ENCODE measurements at regions not wholly inside any gene's neighbourhood (a gene's known extent, or its start where the extent isn't known, plus 50 kb on each side); places are given as distances from the start of the nearest gene placed in this dataset.
A peak's percentile ranks its signal among the peaks of the same experiment; 100 is the strongest.

DNA sequence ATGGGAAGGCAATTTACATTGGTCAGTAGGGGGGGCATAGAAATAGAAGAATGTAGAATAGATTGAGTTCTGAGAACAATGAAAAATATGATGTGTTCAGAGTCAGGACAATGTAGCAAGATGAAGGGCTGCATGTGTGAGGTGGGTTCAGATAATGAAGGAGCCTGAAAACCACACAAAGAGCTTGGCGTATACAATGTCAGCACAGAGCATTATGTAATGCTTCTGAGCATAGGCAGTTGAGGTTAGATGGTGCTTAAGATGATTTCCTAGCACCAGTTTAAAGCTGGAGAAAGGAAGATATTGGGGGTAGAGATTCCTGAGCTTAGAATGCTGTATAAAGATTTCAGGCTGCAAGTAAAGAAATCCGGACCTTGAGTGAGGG is 202.0 kb upstream of the SNX7 start:
- Histone ChIP-seq H3K4me3 (no peak overlapping the region), H3K4me1 (no peaks in the 10 kb centered on the region), H3K9me3 (no peaks in the 10 kb centered on the region), H3K4me2 (no peak overlapping the region), H3K27ac (no peak overlapping the region)
- ChIA-PET POLR2A (no interaction called here), CTCF (interaction anchor here (1.4 kb wide), 1 partner anchor 9 kb away, joined by 7 read pairs; no protein-coding TSS in a partner anchor)
- WGBS (ENCODE audit: missing lambda C conversion rate): 87% methylated on average over 2 of the region's 2 CpGs
- TF ChIP-seq, protein P1, sequence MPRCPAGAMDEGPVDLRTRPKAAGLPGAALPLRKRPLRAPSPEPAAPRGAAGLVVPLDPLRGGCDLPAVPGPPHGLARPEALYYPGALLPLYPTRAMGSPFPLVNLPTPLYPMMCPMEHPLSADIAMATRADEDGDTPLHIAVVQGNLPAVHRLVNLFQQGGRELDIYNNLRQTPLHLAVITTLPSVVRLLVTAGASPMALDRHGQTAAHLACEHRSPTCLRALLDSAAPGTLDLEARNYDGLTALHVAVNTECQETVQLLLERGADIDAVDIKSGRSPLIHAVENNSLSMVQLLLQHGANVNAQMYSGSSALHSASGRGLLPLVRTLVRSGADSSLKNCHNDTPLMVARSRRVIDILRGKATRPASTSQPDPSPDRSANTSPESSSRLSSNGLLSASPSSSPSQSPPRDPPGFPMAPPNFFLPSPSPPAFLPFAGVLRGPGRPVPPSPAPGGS (IDR thresholded peaks at IDR 0.05): no peak
- no peak for TF ChIP-seq MYC (IDR thresholded peaks at IDR 0.05; ENCODE audit: borderline replicate concordance, low read length)
- no peak for TF ChIP-seq ZNF302 (CRISPR knock-in tag; IDR thresholded peaks at IDR 0.05)
- TF ChIP-seq, protein P2, sequence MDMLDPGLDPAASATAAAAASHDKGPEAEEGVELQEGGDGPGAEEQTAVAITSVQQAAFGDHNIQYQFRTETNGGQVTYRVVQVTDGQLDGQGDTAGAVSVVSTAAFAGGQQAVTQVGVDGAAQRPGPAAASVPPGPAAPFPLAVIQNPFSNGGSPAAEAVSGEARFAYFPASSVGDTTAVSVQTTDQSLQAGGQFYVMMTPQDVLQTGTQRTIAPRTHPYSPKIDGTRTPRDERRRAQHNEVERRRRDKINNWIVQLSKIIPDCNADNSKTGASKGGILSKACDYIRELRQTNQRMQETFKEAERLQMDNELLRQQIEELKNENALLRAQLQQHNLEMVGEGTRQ (IDR thresholded peaks at IDR 0.05): no peak
- no peak for TF ChIP-seq RARB (CRISPR knock-in tag; IDR thresholded peaks at IDR 0.05)
- no peak for TF ChIP-seq ZFP36 (IDR thresholded peaks at IDR 0.05; ENCODE audit: borderline replicate concordance, partially characterized antibody)
- TF ChIP-seq NPAS2 (CRISPR knock-in tag; IDR thresholded peaks at IDR 0.05; ENCODE audit: borderline replicate concordance): no peak
- TF ChIP-seq JUNB (IDR thresholded peaks at IDR 0.05): no peak
- no peak for TF ChIP-seq POLR2A (IDR thresholded peaks at IDR 0.05; ENCODE audit: low read length)
- TF ChIP-seq CHD4 (IDR thresholded peaks at IDR 0.05; ENCODE audit: borderline replicate concordance): no peak
- TF ChIP-seq, protein P3, sequence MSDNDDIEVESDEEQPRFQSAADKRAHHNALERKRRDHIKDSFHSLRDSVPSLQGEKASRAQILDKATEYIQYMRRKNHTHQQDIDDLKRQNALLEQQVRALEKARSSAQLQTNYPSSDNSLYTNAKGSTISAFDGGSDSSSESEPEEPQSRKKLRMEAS (IDR thresholded peaks at IDR 0.05): no peak
- TF ChIP-seq HEYL (CRISPR knock-in tag; IDR thresholded peaks at IDR 0.05): no peak
- TF ChIP-seq HDAC2 (IDR thresholded peaks at IDR 0.05): no peak
- no peak for TF ChIP-seq CEBPB (IDR thresholded peaks at IDR 0.05)
- no peak for TF ChIP-seq MAZ (IDR thresholded peaks at IDR 0.05; ENCODE audit: borderline replicate concordance, low read depth, low read length)
- FAIRE-seq: no peak
- no peak for DNase-seq (ENCODE audit: low read depth in 1 of 2, low spot score in 1 of 2)
- ATAC-seq: no peak

DNA sequence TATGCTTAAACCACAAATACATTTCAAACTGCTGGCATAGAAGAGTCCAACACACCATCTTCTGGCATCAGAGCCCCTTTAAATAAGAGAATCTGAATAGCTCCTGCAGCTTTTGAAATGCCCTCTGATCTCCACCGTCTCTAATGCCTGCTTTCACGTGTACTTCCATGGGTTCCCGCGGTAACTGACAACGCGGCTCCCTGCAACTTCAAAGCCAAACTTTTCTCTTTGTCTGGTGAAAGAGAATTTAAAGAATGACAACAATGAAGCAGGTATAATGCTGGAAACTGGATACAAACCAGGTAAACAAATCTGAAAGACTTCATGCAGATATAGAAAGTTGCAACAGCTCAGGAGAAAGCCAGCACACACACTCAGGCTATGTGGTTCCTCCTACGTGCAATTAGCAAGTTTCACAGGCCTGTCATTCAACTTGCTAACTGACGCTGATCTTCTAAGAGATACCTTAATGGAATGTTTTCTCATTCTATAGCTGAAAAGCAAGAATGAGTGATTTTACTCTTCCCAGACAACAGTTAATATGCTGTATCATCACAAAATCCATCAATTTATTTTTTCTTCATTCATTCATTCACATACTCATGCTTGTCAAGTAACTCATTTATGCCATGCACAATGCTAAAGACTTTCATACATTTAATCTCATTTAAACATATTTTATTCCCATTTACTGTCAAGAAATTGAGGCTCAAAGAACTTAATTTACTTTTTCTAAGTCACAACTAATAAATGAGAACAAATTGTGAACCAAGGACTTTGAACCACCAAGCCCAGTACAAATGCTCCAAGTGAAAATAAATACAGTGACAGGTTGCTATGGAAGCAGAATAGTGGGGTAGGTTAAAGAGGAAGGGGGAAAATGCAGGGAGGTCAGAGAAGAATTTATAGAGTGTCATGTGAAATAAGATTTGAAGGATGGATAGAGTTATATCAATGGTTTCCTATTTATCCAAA is 202.7 kb upstream of the SNX7 start:
- FAIRE-seq (no peak), DNase-seq (ENCODE audit: low read depth in 1 of 2, low spot score in 1 of 2) (no peak), ATAC-seq (no peak)
- ChIA-PET POLR2A (no interaction called here), CTCF (interaction anchor here (1.4 kb wide), 1 partner anchor 10 kb away, joined by 7 read pairs; no protein-coding TSS in a partner anchor)
- H3K9me3 ChIP-seq: no peaks in the 10 kb centered on the region
- H3K4me2 ChIP-seq: no peak overlapping the region
- 84% methylated on average over 8 of the region's 8 CpGs for WGBS (ENCODE audit: missing lambda C conversion rate)
- no peaks in the 10 kb centered on the region for H3K4me1 ChIP-seq
- no peak overlapping the region for H3K27ac ChIP-seq
- no peak overlapping the region for H3K4me3 ChIP-seq
- TF ChIP-seq FOSL2 (IDR thresholded peaks at IDR 0.05) (no peak), FOSL2 (CRISPR knock-in tag; IDR thresholded peaks at IDR 0.05) (no peak), TP53 (CRISPR knock-in tag; IDR thresholded peaks at IDR 0.05) (no peak), MAFK (IDR thresholded peaks at IDR 0.05; ENCODE audit: partially characterized antibody) (peak; percentile 83), BHLHE40 (IDR thresholded peaks at IDR 0.05; ENCODE audit: low read depth, low read length) (no peak), EP300 (IDR thresholded peaks at IDR 0.05) (no peak), TFCP2L1 (CRISPR knock-in tag; IDR thresholded peaks at IDR 0.05) (no peak), RFX5 (IDR thresholded peaks at IDR 0.05) (no peak)

DNA sequence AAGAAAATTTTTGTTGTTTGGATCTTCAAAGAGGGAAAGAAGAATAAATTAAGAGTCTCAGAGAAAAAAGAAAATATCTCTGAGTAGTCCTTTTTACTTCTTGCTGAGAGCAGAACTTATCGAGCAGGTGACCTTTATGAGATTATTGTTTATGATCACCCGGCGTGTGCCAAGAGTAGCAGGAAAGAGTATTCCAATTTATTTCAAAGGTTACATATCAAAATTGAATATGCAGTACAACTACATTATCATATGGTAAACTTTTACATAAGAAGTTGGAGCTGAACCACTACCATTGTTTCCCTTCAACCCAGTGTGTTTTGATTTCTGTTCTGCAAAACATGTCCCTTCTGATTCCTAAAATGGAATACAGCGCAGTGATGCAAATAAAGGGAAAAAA is 204.3 kb upstream of the SNX7 start:
- WGBS (ENCODE audit: missing lambda C conversion rate): 91% methylated on average over 4 of the region's 4 CpGs
- ATAC-seq: no peak
- CTCF ChIA-PET: no interaction called here
- no peak overlapping the region for H3K4me2 ChIP-seq
- no peak overlapping the region for H3K27ac ChIP-seq
- no peak for DNase-seq (ENCODE audit: low read depth in 1 of 2, low spot score in 1 of 2)
- H3K4me1 ChIP-seq: peaks cover 4% of the 10 kb centered on the region; the same call in 1 of the 3 replicates
- no peak overlapping the region for H3K4me3 ChIP-seq
- FAIRE-seq: no peak
- TF ChIP-seq, protein P4, sequence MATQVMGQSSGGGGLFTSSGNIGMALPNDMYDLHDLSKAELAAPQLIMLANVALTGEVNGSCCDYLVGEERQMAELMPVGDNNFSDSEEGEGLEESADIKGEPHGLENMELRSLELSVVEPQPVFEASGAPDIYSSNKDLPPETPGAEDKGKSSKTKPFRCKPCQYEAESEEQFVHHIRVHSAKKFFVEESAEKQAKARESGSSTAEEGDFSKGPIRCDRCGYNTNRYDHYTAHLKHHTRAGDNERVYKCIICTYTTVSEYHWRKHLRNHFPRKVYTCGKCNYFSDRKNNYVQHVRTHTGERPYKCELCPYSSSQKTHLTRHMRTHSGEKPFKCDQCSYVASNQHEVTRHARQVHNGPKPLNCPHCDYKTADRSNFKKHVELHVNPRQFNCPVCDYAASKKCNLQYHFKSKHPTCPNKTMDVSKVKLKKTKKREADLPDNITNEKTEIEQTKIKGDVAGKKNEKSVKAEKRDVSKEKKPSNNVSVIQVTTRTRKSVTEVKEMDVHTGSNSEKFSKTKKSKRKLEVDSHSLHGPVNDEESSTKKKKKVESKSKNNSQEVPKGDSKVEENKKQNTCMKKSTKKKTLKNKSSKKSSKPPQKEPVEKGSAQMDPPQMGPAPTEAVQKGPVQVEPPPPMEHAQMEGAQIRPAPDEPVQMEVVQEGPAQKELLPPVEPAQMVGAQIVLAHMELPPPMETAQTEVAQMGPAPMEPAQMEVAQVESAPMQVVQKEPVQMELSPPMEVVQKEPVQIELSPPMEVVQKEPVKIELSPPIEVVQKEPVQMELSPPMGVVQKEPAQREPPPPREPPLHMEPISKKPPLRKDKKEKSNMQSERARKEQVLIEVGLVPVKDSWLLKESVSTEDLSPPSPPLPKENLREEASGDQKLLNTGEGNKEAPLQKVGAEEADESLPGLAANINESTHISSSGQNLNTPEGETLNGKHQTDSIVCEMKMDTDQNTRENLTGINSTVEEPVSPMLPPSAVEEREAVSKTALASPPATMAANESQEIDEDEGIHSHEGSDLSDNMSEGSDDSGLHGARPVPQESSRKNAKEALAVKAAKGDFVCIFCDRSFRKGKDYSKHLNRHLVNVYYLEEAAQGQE (IDR thresholded peaks at IDR 0.05): no peak
- TF ChIP-seq KDM1A (IDR thresholded peaks at IDR 0.05; ENCODE audit: low read depth) (no peak), JUNB (IDR thresholded peaks at IDR 0.05) (no peak), RARB (CRISPR knock-in tag; IDR thresholded peaks at IDR 0.05) (no peak), MAZ (IDR thresholded peaks at IDR 0.05; ENCODE audit: borderline replicate concordance, low read depth, low read length) (no peak), RFX5 (IDR thresholded peaks at IDR 0.05) (no peak), EHMT2 (IDR thresholded peaks at IDR 0.05; ENCODE audit: low read depth) (no peak)
- TF ChIP-seq, protein P5, sequence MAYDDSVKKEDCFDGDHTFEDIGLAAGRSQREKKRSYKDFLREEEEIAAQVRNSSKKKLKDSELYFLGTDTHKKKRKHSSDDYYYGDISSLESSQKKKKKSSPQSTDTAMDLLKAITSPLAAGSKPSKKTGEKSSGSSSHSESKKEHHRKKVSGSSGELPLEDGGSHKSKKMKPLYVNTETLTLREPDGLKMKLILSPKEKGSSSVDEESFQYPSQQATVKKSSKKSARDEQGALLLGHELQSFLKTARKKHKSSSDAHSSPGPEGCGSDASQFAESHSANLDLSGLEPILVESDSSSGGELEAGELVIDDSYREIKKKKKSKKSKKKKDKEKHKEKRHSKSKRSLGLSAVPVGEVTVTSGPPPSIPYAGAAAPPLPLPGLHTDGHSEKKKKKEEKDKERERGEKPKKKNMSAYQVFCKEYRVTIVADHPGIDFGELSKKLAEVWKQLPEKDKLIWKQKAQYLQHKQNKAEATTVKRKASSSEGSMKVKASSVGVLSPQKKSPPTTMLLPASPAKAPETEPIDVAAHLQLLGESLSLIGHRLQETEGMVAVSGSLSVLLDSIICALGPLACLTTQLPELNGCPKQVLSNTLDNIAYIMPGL (CRISPR knock-in tag; IDR thresholded peaks at IDR 0.05; ENCODE audit: borderline replicate concordance): no peak
- POLR2A ChIA-PET: no interaction called here
- H3K9me3 ChIP-seq: no peaks in the 10 kb centered on the region
